NB4 (cell line): ENCODE measurements at regions not wholly inside any gene's neighbourhood (a gene's known extent, or its start where the extent isn't known, plus 50 kb on each side); places are given as distances from the start of the nearest gene placed in this dataset.
"Not testable (repeated sequence)": the region's sequence is repeated elsewhere in the genome, so short reads cannot be mapped to it uniquely, and the experiment has no call there.

Experiments used
- DNase-seq: peaks from one replicate; pipeline ENCODE4 v3.0.0; 2010; ENCODE audit warnings: low read depth
- H3K4me3 ChIP-seq: one replicate; pipeline ENCODE4 v1.5.1; 2011; ENCODE audit warnings: mild to moderate bottlenecking, low read depth, low read length, moderate library complexity
- MAX ChIP-seq: IDR thresholded peaks from 2 replicates; pipeline ENCODE4 v1.6.1; 2011; ENCODE audit warnings: low read depth, low read length
- MYC ChIP-seq: IDR thresholded peaks from 2 replicates; pipeline ENCODE4 v1.6.1; 2011; ENCODE audit warnings: low read depth, low read length
- POLR2A ChIP-seq: IDR thresholded peaks from 2 replicates; pipeline ENCODE4 v1.6.1; 2011; ENCODE audit warnings: mild to moderate bottlenecking; ENCODE audit not compliant: insufficient read length; ENCODE audit errors: extremely low read depth
- TF ChIP-seq, protein P1 (sequence below): IDR thresholded peaks from one replicate; pipeline ENCODE4 v1.5.1; 2012; ENCODE audit warnings: low read depth, low read length

GRCh38 chr6:978937-979685 lies 286.2 kb upstream of the EXOC2 start:
- no peak for DNase-seq
- H3K4me3 ChIP-seq = no peak overlapping the region
- no peak for TF ChIP-seq POLR2A
- TF ChIP-seq, protein P1, sequence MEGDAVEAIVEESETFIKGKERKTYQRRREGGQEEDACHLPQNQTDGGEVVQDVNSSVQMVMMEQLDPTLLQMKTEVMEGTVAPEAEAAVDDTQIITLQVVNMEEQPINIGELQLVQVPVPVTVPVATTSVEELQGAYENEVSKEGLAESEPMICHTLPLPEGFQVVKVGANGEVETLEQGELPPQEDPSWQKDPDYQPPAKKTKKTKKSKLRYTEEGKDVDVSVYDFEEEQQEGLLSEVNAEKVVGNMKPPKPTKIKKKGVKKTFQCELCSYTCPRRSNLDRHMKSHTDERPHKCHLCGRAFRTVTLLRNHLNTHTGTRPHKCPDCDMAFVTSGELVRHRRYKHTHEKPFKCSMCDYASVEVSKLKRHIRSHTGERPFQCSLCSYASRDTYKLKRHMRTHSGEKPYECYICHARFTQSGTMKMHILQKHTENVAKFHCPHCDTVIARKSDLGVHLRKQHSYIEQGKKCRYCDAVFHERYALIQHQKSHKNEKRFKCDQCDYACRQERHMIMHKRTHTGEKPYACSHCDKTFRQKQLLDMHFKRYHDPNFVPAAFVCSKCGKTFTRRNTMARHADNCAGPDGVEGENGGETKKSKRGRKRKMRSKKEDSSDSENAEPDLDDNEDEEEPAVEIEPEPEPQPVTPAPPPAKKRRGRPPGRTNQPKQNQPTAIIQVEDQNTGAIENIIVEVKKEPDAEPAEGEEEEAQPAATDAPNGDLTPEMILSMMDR = no peak
- no peak for TF ChIP-seq MYC
- TF ChIP-seq MAX = no peak

DNA sequence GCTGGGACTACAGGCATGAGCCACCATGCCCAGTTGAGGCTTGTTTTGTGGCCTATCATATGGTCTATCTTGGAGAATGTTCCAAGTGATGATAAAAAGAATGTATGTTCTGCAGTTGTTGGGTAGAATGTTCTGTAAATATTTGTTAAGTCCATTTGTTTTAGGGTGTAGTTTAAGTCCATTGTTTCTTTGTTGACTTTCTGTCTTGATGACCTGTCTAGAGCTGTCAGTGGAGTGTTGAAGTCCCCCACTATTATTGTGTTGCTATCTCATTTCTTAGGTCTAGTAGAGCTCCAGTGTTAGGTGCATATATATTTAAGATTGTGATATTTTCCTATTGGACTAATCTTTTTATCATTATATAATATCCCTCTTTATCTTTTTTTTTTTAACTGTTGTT lies 284.3 kb upstream of the EXOC2 start:
- DNase-seq, H3K4me3 ChIP-seq: not testable (repeated sequence)

GRCh38 chr6:971981-972640 lies 279.2 kb upstream of the EXOC2 start:
- no peak for TF ChIP-seq MAX
- TF ChIP-seq POLR2A = no peak
- TF ChIP-seq, protein P1 = no peak
- no peak for TF ChIP-seq MYC
- H3K4me3 ChIP-seq = no peak overlapping the region
- peak; percentile 28 for DNase-seq

GRCh38 chr6:968791-969190 lies 275.9 kb upstream of the EXOC2 start:
- no peak for DNase-seq
- H3K4me3 ChIP-seq = no peak overlapping the region
- TF ChIP-seq MYC (no peak), POLR2A (no peak), MAX (no peak)
- TF ChIP-seq, protein P1 = no peak

DNA sequence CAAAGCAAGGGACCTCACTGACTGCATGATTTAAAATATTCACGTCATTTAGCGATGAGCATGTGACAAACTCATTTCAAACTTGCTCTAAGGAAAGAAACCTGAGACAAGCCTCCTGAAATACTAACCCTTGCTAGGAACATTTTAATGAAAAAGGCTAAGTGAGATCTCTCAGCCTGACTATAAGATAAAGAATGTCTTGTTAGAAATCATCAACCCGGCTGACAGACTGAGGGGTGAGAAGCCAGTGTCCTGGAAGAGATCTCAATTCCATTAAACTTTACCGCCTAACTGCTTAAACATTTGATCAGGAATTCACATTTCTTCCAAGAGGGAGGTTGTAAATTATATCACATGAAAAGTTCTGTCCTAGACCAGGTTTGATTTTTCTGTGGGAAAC lies 274.8 kb upstream of the EXOC2 start:
- no peak for DNase-seq
- no peak overlapping the region for H3K4me3 ChIP-seq
- TF ChIP-seq MAX (no peak), MYC (no peak), POLR2A (no peak)
- TF ChIP-seq, protein P1 = no peak

- no peak for DNase-seq
- H3K4me3 ChIP-seq = no peak overlapping the region
- TF ChIP-seq MYC (no peak), POLR2A (no peak), MAX (no peak)
- TF ChIP-seq, protein P1 = no peak
These were observed 272.4 kb upstream of the EXOC2 start for GRCh38 chr6:965343-965742.
